ENCODE measurements at regions not wholly inside any gene's neighbourhood (a gene's known extent, or its start where the extent isn't known, plus 50 kb on each side); places are given as distances from the start of the nearest gene placed in this dataset.
A peak's percentile ranks its signal among the peaks of the same experiment; 100 is the strongest.

DNA sequence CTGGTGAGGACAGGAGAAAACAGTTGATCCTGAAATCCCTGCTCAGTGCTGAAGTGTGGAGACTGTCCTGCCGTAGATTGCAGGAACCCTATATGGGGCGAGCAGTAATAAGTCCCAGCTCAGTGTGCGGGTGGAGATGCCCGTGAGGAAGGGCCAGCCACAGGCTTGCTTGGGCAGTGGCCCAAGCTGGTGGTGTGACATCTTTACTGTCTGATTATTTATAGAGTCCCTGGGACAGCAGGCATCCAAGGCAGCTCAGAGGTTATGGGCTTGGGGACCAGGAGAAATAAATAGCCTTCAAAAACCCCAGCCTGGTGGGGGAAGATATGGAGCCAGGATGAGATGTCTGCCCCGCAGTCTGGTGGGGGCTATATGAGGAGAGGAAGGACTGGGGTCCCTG, 170.7 kb upstream of the POU3F1 start:
- no peak for ATAC-seq
- H3K27ac ChIP-seq: no peak overlapping the region
- TF ChIP-seq, protein P1, sequence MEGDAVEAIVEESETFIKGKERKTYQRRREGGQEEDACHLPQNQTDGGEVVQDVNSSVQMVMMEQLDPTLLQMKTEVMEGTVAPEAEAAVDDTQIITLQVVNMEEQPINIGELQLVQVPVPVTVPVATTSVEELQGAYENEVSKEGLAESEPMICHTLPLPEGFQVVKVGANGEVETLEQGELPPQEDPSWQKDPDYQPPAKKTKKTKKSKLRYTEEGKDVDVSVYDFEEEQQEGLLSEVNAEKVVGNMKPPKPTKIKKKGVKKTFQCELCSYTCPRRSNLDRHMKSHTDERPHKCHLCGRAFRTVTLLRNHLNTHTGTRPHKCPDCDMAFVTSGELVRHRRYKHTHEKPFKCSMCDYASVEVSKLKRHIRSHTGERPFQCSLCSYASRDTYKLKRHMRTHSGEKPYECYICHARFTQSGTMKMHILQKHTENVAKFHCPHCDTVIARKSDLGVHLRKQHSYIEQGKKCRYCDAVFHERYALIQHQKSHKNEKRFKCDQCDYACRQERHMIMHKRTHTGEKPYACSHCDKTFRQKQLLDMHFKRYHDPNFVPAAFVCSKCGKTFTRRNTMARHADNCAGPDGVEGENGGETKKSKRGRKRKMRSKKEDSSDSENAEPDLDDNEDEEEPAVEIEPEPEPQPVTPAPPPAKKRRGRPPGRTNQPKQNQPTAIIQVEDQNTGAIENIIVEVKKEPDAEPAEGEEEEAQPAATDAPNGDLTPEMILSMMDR (IDR thresholded peaks at IDR 0.05): no peak

DNA sequence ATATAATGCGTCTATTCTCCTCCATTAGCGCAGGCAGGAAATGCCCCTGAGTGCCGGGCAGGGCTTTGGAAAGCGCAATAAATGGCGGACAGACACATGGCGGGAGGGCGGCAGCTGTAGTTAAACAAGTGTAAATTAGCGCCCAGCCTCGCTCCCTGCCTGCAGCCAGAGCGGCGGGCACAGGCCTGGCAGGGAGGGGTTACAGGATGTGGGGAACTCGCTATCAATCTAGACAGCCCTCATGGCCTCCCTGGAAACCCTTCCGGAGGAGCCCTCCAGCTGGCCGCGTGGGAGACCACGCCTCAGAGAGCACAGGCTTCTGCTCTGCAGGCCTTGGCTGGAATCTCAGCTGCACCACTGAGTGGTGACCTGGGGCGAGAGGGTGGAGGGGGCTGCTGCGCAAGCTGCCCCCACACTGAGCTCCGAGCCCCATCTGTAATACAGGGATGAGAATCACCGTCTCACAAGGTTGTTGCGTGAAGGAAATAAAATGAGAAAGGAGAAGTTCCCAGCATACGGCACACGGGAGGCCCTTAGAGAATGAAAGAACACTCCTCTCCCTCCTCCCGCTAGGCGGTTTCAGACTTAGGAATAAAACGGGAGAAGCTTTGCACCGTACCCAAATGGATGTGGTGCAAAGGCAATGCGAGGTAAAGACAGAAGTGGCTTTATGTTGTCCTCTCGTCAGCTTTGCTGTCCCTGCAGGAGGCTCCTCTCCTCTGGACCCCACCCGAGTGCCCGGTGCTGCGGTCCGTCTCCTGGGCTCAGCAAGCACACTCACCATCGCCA, 167.2 kb upstream of the POU3F1 start:
- Histone ChIP-seq H3K27ac (no peak overlapping the region), H3K9me3 (no peaks in the 10 kb centered on the region), H3K36me3 (no peaks in the 10 kb centered on the region), H3K27me3 (ENCODE audit: low read depth) (no peaks in the 10 kb centered on the region), H3K4me3 (peak overlapping the region; percentile 23), H3K4me1 (no peaks in the 10 kb centered on the region)
- intact Hi-C loops (cut with DNase I): no loop called here
- peak; percentile 7 to 43 for ATAC-seq
- DNase-seq: no peak
- TF ChIP-seq, protein P1 (IDR thresholded peaks at IDR 0.05): no peak

More for the DNA sequence above, 170.7 kb upstream of the POU3F1 start:
- no peaks in the 10 kb centered on the region for H3K4me1 ChIP-seq
- H3K36me3 ChIP-seq: no peaks in the 10 kb centered on the region
- no peaks in the 10 kb centered on the region for H3K27me3 ChIP-seq (ENCODE audit: low read depth)
- DNase-seq: no peak
- no peaks in the 10 kb centered on the region for H3K9me3 ChIP-seq
- no peak overlapping the region for H3K4me3 ChIP-seq
- intact Hi-C loops (cut with DNase I): no loop called here

DNA sequence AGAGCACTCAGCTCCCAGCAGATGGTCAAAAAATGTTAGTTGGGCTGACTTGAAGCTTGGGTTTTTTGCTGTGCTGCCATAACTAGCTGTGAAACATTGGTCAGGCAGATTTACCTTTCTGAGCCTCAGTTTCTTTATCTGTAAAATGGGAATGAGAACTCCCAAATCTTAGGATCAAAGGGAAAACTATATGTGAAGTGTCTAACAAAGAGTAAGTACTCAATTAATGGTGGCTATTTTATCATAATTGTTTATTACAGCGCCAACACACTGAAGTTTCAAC, 164.2 kb upstream of the POU3F1 start:
- no peak for DNase-seq
- Histone ChIP-seq H3K27ac (no peak overlapping the region), H3K9me3 (no peaks in the 10 kb centered on the region), H3K4me1 (no peaks in the 10 kb centered on the region), H3K4me3 (no peak overlapping the region), H3K27me3 (ENCODE audit: low read depth) (no peaks in the 10 kb centered on the region), H3K36me3 (no peaks in the 10 kb centered on the region)
- intact Hi-C loops (cut with DNase I): no loop called here
- no peak for ATAC-seq
- TF ChIP-seq, protein P1 (IDR thresholded peaks at IDR 0.05): no peak

DNA sequence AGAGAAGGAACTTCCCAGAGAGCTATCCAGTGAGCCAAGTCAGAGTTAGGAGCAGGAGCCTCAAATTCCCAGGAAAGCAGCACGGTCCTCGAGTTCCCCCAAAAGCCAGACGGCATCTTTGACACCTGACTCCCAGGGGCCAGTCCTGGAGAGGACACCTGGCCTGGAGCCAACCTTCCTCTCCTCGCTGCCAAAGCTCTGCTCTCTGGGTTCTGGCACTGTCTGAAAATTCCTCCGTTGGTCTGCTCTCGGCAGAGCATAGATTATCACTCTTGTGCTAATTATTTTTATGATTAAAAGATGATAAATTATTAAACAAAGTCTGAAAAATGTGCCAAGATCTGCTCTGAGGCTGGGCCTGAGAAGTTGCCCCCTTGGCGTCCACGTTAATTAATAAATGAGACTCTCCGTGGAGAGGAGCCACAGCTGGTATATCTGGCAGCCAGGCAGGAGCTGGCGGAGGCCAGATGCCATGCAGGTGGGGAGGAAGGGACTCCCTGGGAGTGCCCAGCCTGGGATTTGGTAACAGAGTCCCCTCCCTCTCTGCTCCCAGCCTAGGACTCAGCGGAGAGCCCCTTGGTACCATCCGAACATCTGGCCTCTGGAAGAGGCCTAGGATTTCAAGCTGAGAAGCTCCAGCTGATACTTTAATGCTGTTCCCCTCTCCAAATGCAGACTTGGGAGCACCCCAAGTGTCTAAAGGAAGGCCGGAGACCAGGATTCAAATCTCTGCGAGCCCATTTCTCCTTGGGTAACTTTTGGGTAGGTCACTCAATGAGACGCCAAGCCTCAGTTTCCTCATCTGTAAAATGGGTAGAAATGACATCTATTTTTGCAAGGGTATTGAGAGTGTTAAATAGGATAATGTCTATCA, 163.7 kb upstream of the POU3F1 start:
- DNase-seq: no peak
- H3K27ac ChIP-seq: no peak overlapping the region
- H3K36me3 ChIP-seq: no peaks in the 10 kb centered on the region
- no peaks in the 10 kb centered on the region for H3K4me1 ChIP-seq
- TF ChIP-seq, protein P1 (IDR thresholded peaks at IDR 0.05): no peak
- ATAC-seq: no peak
- intact Hi-C loops (cut with DNase I): no loop called here
- H3K4me3 ChIP-seq: no peak overlapping the region
- no peaks in the 10 kb centered on the region for H3K9me3 ChIP-seq
- H3K27me3 ChIP-seq (ENCODE audit: low read depth): no peaks in the 10 kb centered on the region

DNA sequence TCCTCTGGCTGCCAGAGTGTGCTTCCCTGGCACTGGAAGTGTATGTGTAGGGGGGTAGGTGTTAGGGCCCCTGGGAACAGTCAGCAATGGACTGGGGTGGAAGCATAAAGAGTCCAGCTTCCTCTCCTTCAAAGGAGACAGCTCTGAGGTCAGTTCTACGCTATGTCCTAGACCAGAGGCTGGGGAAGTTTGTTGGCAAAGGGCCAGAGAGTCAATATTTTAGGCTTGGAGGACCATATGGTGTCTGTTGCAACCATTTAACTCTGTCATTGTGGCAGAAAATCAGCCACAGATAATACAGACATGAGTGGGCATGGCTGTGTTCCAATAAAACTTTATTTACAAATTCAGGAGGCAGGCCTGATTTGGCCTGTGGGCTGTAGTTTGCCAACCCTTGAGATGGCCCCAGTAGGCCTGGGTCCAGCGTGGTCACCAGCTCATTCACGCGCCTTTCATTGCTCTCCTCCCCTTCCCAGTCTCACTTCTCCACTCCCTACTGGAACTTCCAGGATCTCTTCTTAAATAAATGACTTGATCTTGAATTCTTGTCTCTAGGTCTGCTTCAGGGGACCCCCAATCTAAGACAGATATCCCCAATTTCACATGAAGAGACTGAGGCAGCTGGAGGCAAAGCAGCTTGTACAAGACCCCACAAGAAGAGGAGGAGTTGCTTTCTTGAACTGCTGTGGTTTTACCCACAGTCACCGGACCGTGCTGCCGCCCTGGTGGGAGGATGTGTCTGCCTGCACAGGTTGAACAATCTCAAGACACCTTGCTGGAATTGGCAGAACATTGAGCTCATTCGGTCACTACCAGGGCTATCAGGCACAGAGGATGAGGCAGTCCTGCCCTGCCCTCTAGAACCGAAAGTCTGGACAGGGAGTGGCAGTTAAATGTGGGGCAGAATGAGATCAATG, 162.4 kb upstream of the POU3F1 start:
- Histone ChIP-seq H3K36me3 (no peaks in the 10 kb centered on the region), H3K27ac (no peak overlapping the region), H3K4me3 (no peak overlapping the region), H3K9me3 (no peaks in the 10 kb centered on the region), H3K4me1 (no peaks in the 10 kb centered on the region), H3K27me3 (ENCODE audit: low read depth) (no peaks in the 10 kb centered on the region)
- DNase-seq (no peak), ATAC-seq (no peak)
- TF ChIP-seq, protein P1 (IDR thresholded peaks at IDR 0.05): no peak
- intact Hi-C loops (cut with DNase I): no loop called here
